Anterior cingulate cortex (tissue), 58 donors: ENCODE measurements at regions not wholly inside any gene's neighbourhood (a gene's known extent, or its start where the extent isn't known, plus 50 kb on each side); places are given as distances from the start of the nearest gene placed in this dataset.

Experiments used
- DNase-seq, 58 donors: peaks; one replicate each; lab custom pipeline; 2025; lab: John Stamatoyannopoulos, UW

DNA sequence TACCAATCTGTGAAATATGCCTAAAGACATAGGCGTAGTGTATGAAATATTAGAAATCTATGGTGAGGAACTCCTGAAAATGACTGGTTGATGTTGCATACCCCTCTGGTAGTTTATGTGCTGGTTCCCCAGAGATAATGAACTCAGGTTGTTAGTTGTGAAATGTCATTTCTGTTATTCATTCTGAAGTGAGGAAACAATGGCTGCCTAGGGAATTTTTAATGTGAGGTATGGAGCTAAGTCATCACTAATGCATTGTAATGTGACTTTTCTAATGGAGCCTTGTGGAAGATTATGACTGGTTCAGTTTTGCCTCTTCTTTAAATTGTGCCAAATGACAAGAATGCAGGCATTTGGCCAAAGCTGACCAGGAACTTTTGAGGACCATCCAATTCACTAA, 61.6 kb upstream of the RAB27B start:
- DNase-seq: no peak

DNA sequence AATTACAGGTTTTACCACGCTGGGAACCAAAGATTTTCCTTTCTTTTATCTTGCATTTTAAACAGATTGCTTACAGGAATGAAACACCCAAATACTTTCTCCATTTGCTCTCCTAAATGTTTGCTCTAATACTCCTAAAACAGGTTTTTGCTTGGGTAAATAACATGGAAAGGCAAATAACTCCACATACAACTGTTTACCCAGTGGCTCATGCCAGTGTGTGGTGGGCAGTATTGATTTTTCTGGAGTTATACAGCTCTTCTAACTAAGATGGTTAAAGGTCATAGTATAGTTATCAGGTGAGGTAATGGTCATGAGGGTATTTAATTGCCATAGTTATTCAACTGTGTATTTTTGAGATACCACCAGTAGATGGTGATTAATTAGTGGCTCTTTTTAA, 61.2 kb upstream of the RAB27B start:
- no peak for DNase-seq

DNA sequence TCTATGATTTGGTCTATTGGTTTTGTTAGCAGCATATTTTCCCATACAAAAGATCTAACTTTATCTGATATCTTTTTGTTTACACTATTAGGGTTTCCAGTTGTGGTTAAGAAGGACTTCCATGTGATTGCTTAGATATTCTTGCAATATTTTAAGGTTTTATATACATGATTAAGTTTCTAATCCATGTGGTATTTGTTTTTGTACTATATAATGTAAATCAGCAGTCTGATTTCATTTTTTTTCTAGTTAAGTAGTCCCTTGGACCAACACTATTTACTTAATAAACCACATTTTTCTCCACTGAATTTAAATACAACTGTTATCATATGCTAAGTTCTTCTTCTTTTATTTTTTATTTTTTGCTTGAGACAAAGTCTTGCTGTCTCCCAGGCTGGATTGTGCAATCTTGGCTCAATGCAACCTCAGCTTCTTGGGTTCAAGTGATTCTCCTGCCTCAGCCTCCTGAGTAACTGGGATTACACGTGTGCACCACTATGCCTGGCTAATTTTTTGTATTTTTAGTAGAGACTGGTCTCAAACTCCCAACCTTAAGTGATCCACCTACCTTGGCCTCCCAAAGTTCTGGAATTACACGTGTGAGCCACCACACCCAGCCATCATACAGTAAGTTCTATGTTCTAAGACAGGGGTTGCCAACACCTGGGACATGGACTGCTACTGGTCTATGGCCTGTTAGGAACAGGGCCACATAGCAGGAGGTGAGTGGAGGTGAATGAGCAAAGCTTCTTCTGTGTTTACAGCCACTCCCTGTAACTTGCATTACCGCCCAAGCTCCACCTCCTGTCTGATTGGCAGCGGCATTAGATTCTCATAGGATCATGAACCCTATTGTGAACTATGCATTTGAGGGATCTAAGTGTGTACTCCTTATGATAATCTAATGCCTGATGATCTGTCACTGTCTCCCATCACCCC, 58.5 kb upstream of the RAB27B start:
- no peak for DNase-seq

DNA sequence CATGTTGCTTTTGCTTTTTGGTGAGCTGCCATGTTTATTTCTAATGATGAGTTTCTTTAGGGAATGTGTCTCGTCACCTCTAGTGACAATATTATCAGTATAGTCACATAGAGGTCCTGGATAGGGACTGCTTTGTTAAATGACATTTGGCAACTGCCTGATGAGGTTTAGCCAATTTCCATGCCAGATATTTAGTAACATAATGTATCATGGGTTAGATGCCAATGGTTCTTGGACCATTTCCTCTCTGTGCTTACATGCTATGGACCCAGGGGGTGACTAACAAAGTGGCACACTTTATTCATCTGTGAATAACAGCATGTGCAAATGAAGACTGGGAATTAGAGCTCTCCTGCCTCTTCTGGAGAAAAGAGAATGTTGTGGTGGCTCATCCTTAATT, 56.2 kb upstream of the RAB27B start:
- DNase-seq: no peak

DNA sequence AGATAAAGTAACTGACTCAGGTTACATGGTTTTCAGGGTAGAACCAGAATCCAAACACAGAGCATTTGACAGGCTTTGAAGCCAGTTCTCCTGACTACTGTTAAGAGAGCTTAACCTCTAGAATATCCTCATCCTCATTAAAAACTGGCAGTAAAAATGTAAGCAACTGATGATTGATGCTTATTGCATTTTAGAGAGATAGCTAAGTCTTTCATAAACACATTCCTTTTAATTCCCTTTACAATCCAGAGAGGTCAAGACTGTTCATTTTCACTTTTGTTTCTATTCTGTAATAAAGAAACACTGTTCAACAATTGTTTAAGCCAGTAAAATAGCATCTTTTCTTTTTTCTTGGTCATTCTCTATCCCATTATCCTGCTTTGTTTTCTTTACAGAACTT, 53.9 kb upstream of the RAB27B start:
- DNase-seq: no peak

DNA sequence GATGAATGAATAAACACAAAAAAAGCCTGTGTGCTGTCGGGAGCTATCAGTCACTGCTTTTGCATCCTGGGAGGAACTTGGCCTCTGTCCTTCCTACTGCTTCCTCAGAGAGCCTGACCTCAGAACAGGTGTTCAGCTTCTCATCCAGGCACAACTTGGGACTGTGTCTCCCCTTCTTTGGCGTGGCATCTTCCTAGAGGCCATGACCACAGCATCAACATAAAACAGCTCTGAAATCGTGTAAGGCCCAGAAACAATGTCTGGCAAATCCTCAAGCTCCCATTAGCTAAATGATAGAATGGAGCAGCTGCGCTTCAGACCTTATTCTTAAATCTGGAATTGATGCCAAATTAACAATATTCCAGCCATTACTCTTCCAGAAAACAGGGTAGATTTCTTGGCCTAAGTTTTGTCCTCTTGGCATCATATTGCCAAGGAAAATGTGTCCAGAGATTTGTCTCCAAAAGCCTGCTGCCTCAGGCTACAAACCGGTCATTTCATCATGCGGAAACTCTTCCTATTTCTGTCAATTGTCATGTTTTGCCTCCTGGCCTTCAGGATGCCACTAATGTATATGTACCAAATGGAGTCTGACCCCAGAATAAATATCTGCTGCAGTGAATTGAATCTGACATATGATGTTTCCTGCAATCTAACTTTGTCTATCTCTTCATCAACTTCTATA, 53.2 kb upstream of the RAB27B start:
- no peak for DNase-seq

DNA sequence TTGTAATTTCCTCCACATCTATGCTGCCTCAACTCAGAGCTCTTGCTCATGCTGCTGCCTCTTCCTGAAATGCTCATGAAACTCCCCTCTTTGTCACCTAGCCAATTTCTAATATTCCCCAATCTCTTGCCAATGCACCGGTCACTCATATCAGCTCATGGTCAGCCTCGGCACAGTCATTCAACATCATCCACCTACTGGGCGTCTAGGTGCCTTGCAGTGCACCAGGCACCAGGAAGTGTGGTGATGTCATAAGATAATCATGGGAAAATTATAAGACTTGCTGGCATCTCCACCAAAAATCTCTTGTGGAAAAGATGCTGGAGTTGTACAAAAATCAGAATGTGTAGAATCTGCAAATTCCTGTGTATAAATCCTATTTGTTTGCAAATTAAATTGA, 52.6 kb upstream of the RAB27B start:
- no peak for DNase-seq

DNA sequence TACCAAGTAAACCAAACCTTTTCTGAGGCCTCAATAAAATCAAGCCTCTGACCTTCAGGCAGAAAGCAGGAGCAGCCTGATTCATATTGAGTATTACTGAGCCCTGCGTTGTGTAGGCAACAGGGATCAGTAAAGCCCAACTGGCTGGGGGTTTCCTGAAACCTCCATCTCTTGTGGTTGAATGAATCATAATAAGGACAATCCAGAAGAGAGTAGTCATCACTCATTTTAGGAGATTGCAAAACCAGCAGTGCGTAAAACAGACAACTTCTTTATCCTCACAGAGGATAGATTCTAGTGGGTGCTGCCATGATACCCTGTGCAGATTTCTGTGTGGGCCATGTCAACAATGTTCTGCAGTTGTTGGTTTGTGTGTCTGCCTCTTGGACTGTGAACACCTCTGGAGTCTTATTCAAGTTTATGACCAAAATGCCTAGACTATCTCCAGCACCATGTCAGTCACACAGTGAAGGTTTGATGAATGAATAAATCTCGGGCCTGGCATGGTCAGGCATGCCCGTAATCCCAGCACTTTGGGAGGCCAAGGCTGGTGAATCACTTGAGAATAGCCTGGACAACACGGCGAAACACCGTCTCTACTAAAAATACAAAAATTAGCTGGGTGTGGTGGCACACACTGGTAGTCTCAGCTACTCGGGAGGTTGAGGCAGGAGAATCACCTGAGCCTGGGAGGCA, 51.8 kb upstream of the RAB27B start:
- DNase-seq: no peak

DNA sequence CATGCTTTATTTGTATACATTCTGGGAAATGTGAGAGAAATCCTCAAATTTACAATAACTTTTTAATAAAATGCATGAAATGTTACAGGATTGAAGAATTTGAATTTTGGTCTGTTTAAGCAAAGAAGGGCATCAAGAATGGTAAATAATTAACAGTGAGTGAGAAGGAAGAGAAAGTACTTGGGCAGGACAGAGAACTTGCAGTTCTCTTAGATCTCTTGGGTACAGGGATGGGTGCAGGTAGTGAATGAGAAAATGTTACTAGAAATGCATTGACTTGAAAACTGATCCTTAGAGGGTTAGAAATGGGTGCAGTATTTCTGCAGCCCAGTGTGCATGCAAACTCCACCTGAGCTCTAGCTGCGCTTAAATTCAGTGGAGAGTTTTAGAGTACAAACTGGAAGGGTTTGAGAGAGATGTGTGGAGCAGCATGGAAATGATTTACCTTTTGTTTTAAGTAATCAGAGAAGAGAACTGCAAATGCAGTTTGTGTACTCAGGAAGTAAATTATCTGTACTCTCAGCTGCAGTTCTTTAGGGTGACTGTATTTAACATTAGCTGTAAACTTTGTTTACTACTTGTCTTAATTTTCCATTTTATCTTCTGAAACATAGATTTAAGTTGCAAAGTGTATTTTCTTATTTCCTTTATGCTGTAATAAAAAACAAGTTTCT, 51.0 kb upstream of the RAB27B start:
- DNase-seq: no peak

DNA sequence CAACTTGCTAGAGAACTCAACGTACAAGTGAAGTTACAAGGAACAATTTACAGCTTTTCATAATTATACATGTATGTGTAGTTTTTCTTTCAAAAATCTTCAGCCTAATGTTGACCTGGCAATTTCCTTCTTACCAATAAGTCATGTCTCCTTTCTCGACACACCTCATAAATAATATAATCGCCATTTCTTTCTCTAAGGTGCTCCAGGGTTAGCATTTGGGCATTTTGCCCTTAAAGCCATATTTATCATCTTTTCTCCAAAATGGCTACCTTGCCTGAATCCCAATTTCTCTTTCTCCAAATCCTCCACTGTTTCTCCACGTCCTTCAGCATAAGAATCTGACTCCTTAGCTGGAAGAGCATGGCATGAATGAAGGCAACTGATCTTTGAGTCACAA, 50.3 kb upstream of the RAB27B start:
- DNase-seq: no peak
